GM19351 (cell line): ENCODE measurements at regions not wholly inside any gene's neighbourhood (a gene's known extent, or its start where the extent isn't known, plus 50 kb on each side); places are given as distances from the start of the nearest gene placed in this dataset.

Experiments
- ATAC-seq: cut with Tn5 transposase; IDR thresholded peaks from one replicate; pipeline ENCODE4 v1.9.1; 2021; ENCODE audit warnings: mild to moderate bottlenecking, moderate library complexity; ENCODE audit not compliant: unreplicated experiment

- no peak for ATAC-seq
These were observed 496.8 kb upstream of the ZEB2 start for GRCh38 chr2:145016711-145017110.

- no peak for ATAC-seq
These were observed 495.6 kb upstream of the ZEB2 start for GRCh38 chr2:145015561-145015960.

DNA sequence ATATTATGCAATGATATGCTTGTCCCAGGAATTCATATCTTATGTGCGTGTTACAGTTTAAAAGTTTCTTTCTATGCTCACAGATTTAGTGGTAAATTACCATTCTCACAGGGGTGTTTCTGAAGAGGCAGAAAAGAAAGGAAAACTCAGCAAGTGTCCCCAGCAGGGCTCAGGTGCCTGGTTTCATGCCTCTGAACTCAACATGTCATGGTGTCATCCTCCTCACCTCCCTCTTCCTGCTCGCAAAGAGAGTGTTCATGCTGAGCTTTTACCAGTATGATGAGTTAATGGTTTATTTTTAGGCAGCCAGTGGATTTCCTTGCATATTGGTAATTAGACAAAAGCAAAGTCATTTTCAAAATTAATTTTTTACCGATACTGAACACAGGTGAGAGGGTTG lies 492.9 kb upstream of the ZEB2 start:
- no peak for ATAC-seq

DNA sequence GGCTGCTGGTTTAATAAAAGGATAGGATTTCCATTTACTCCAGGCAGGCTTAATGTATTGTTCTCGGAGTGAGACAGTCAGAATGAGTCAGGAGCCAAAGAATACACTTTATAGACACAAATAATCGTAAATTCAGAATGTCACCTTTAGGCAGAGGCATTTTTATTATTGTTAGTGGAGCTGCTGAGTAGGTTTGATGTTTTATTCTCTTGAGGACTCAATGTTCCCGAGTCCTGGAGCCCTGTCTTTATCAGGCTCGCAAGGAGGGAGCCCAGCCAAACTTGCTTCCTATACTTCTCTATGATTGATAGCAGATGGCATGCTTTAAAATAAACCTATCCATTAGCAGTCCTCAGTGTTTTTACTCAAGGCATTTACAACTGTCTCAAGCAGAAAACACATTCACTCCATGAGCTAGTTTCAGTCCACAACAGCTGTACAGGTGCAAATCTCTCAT lies 492.3 kb upstream of the ZEB2 start:
- no peak for ATAC-seq

DNA sequence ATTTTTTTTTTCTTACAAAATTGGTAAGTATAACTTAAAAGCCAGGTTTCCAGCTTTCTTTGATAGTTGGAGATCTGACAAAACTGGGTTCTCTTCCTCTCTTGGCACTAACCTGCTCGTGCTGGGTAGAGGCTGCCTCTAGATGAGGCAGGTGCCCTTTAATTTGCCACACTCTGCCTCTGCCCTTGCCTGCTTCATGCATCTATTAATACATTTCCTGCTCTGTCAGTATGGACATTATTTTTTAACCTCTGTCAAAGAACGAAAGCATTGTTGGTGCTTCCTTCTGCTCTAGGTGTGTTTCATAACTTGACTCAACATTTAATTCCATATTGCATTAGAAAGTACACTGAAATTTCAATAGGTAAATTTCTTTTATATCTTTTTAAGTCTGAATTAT lies 490.7 kb upstream of the ZEB2 start:
- ATAC-seq = no peak

- no peak for ATAC-seq
These were observed 488.0 kb upstream of the ZEB2 start for GRCh38 chr2:145007960-145008263.

DNA sequence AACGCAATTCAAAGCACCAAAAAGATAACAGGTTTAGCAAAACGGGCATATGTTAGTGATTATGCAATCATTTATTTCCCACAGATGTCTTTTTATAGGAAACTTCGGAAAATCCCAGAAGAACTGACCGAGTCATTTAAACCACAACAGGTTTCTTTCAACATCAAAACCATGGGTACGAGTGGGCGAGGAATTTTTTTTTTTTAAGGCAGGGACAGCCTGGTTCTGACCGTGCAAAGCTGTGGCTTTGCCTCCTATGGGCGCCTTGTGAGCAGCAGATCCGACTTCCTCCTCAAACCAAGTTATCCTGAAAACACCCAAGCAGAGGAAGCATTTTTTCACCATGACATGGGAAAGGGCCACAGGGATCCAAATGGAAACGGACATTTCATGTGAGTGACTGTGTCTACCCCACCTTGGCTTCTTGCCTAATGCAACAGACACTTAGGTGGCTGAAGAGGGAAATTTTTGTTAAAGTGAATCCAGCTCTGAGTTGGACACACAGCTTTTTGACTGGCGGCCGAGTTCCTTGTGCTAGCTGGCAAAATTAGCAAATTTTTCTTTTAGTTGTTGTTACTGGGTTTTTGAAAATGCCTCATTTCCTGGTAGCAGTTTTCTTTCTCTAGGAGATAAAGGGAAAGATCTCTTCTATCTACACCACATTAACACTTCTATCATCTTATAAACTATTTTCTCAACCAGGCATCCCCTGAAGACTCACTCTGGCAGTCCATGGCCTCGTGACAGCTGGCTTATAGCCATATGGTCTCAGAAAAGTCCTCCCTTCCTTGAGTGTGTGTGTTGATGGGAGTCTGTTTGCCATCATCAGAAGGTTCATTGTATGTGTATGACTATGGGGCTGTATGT lies 487.4 kb upstream of the ZEB2 start:
- no peak for ATAC-seq

DNA sequence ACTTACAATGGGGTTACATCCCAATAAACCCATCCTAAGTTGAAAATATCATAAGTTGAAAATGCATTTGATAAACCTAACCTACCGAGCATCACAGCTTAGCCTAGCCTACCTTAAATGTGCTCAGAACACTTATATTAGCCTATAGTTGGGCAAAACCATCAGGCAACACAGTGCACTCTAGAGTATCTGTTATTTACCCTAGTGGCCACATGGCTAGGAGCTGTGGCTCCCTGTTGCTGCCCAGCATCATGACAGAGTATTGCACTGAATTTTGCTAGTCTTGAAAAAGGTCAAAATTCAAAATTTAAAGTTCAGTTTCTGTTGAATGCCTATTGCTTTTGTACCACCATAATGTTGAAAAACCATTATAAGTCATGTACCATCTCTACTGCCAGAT lies 482.7 kb upstream of the ZEB2 start:
- no peak for ATAC-seq

DNA sequence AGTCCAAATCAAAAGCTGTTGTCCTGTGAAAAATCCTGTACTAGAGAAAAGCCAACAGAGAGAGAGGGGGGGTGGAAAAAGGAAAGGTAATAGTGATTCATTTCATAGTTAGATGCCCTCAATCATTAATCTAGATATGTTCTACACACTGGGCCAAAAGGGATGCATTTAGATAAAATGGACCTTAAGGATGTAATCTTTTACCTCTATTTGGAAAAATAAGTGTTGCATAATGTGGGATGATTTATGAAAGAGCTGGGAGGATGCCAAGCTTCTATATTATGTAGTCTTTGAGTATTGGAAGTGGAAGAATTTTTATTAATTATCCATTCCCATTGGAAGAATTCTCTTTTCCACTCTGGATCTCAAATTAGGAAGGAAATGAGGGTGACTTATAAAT lies 480.5 kb upstream of the ZEB2 start:
- ATAC-seq = no peak

DNA sequence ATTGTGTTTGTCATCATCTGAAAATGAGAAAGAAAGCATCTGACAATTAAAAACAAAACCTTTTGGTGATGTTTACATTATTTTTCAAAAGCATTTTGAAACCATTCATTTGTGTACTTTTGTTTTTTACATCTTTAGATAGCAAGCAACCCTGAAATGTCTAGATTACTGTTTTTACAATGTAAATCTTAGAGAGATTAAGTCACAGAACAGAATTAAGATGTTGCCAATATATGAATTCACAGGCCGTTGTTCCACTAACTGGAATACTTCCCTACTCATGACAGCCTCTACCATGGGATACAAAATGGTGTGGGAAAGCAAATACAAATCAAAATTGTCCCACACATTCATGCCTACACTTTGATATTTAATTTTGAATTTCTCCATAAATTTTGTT lies 480.0 kb upstream of the ZEB2 start:
- ATAC-seq = no peak

- no peak for ATAC-seq
These were observed 479.4 kb upstream of the ZEB2 start for GRCh38 chr2:144999071-144999875.

GRCh38 chr2:144998435-144998834 lies 478.5 kb upstream of the ZEB2 start:
- no peak for ATAC-seq

DNA sequence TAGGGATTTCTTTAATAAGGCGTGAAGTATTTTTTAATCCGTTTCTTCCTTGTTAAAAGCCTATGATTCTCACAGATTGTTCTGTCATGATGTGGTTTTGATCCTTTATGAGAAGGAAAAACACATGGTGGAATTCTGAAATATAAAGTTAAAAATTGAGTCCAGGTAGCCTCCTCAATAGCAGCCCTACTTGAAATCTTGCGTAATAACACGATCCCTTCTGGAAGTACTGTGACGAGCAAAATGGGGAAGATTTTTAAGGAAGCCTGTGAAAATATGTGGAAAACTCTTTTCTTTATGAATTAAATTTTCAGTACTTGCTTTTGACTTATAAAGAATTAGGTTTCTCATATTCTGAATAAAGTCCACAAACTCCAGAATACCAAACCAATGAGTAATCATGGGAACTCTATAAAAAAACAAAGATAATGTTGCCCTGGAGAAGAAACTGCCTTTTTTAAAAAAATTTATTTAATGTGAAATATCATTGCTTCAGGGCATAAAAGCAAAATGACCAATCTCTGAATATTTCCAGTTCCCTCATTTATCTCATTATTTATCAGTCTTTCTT lies 476.4 kb upstream of the ZEB2 start:
- no peak for ATAC-seq

- ATAC-seq = no peak
These were observed 475.6 kb upstream of the ZEB2 start for GRCh38 chr2:144995482-144995881.

- no peak for ATAC-seq
These were observed 470.7 kb upstream of the ZEB2 start for GRCh38 chr2:144990661-144991060.

DNA sequence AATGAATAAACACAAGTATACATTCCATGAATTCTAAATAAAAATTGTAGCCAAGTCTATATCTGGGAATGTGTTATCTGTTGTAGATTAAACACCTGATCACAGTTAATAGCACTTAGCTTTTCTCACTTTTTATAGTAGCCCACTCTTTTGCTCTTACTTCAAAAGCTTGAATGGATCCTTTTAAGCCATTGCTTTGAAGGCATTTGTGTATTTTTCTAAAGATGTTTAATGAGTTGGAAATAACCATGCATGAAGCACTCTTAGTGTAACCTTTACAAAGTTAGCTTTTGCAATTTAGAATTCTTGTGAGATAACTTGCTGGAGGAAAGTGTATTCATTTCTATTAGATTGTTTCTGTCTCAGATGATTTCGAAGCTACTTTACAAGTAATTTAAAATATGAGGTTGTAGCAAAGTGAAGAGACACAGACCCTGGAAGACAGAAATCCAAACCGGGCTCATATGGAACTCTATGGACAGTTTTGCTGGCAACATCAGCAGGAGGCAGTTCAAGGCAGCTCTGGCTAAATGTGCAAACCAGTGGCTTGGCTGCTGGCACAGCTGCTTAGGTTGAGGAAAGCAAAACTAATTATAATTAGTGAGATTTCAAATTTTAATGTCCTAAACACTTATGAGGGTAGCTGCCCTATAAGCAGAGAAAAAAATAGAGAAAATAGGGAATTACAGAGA lies 469.8 kb upstream of the ZEB2 start:
- no peak for ATAC-seq

GRCh38 chr2:144988591-144988990 lies 468.7 kb upstream of the ZEB2 start:
- ATAC-seq = no peak

DNA sequence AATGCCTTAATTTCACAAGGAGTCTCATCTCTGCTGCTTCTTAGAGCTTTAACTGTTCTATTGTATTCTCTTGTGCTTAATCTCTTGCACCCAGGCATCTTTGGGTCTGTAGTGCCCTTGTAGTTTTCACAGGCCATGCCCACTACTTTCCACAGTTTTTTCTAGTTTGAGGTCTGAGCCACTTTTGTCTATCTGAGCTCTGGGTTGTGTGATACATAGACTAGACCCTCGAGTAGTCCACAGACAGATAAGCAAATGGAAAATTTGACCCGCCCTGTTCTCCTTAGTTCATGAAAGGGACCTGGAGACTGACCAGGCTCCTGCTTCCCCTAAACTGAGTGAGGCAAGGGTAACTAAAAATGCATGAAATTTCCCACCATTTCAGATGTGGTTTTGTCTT lies 466.8 kb upstream of the ZEB2 start:
- no peak for ATAC-seq

DNA sequence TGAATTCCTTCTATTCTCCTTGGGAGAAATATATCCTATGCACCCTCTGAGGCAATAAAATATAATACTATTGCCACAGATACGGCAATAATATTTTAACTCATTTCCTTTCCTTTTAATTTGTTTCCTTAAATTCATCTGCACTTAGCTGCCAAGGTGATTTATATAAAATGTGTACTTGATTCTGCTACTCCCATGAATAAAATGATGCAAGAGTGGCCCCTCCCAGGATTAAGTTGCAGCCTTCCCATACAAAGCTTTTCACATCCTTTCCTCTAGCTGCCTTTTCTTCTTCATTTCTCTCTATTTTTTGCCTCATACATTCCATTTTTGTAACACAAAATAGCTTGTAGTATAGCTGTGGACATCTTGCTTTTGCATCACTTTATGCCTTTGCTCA lies 464.1 kb upstream of the ZEB2 start:
- no peak for ATAC-seq

GRCh38 chr2:144983107-144983506 lies 463.2 kb upstream of the ZEB2 start:
- ATAC-seq = no peak

DNA sequence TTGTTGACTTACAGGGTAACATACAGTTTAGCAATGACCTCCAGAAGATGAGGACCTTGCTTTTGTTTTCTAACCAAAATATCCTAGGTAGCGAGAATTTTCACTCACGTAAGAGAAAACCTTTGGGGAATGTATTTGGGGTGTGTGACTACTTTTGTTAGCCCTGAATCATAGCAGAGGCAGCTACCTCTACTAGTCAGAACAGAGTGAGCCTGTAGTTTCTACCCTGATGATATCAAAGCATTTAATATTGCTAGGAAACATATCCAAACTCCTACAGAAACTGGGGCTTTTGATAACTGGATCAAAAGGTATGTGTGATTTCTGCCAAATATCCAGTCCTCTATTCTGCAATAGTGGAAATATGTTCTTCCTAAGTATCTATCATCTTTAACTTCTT lies 462.6 kb upstream of the ZEB2 start:
- no peak for ATAC-seq
